SU-DHL-6 (cell line): ENCODE measurements at regions not wholly inside any gene's neighbourhood (a gene's known extent, or its start where the extent isn't known, plus 50 kb on each side); places are given as distances from the start of the nearest gene placed in this dataset.

Experiments
- EZH2phosphoT487 ChIP-seq: fragments of 200-600 bp; sonication (generic), shearing (Covaris generic); conservative IDR thresholded peaks from 2 replicates; pipeline ENCODE4 v1.6.1; 2018; ENCODE audit warnings: mild to moderate bottlenecking, antibody characterized with exemption, low read length, moderate library complexity, mixed read lengths
- TF ChIP-seq, protein P1 (sequence below): fragments of 200-600 bp; sonication (generic); IDR thresholded peaks from one replicate; pipeline ENCODE4 v1.5.1; 2017; ENCODE audit warnings: antibody characterized with exemption, mild to moderate bottlenecking, low read length, moderate library complexity; ENCODE audit not compliant: insufficient read depth, poor library complexity, severe bottlenecking

DNA sequence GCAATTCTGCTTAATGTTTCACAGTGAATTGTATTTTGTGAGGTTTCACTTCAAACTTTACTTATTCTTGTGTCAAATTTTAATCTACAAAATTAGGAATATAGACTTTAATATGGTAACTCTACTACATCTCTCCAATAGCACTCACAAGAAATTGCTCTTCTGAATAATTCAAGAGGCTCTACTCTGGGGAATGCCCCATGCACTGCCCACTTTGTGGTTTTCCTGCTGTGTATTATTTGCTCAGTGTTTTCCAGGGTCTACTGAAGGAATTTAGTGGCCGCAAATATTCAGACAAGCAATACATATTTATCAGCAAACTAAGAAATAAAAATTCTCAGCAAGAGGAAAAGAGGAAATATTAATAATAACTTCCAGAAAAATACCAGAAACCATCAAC is 611.4 kb downstream of the TNS3 start:
- TF ChIP-seq, protein P1, sequence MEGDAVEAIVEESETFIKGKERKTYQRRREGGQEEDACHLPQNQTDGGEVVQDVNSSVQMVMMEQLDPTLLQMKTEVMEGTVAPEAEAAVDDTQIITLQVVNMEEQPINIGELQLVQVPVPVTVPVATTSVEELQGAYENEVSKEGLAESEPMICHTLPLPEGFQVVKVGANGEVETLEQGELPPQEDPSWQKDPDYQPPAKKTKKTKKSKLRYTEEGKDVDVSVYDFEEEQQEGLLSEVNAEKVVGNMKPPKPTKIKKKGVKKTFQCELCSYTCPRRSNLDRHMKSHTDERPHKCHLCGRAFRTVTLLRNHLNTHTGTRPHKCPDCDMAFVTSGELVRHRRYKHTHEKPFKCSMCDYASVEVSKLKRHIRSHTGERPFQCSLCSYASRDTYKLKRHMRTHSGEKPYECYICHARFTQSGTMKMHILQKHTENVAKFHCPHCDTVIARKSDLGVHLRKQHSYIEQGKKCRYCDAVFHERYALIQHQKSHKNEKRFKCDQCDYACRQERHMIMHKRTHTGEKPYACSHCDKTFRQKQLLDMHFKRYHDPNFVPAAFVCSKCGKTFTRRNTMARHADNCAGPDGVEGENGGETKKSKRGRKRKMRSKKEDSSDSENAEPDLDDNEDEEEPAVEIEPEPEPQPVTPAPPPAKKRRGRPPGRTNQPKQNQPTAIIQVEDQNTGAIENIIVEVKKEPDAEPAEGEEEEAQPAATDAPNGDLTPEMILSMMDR: no peak
- TF ChIP-seq EZH2phosphoT487: no peak
